NCI-H1436 (cell line): ENCODE measurements at regions not wholly inside any gene's neighbourhood (a gene's known extent, or its start where the extent isn't known, plus 50 kb on each side); places are given as distances from the start of the nearest gene placed in this dataset.
"Not testable (repeated sequence)": the region's sequence is repeated elsewhere in the genome, so short reads cannot be mapped to it uniquely, and the experiment has no call there.

Experiments
- DNase-seq: peaks from one replicate; lab custom pipeline; 2025; lab: John Stamatoyannopoulos, UW

GRCh38 chr2:223285370-223286265, 233.6 kb downstream of the KCNE4 start:
- no peak for DNase-seq

GRCh38 chr2:223294756-223295155, 242.8 kb downstream of the KCNE4 start:
- no peak for DNase-seq

- peak; percentile 84 for DNase-seq
These were observed 245.8 kb downstream of the KCNE4 start for GRCh38 chr2:223297788-223298187.

GRCh38 chr2:223298329-223298728, 246.3 kb downstream of the KCNE4 start:
- DNase-seq: not testable (repeated sequence)

GRCh38 chr2:223300326-223300725, 248.3 kb downstream of the KCNE4 start:
- no peak for DNase-seq

- DNase-seq: no peak
These were observed 254.4 kb downstream of the KCNE4 start for GRCh38 chr2:223306371-223306770.

GRCh38 chr2:223311889-223312680, 260.1 kb downstream of the KCNE4 start:
- no peak for DNase-seq

GRCh38 chr2:223313101-223313500, 261.1 kb downstream of the KCNE4 start:
- DNase-seq: no peak

- DNase-seq: no peak
These were observed 262.8 kb downstream of the KCNE4 start for GRCh38 chr2:223314811-223315210.

- no peak for DNase-seq
These were observed 263.8 kb downstream of the KCNE4 start for GRCh38 chr2:223315813-223316212.

- DNase-seq: no peak
These were observed 264.4 kb downstream of the KCNE4 start for GRCh38 chr2:223316342-223316741.

GRCh38 chr2:223319601-223320000, 267.6 kb downstream of the KCNE4 start:
- no peak for DNase-seq

- DNase-seq: no peak
These were observed 272.4 kb downstream of the KCNE4 start for GRCh38 chr2:223324402-223324801.

- DNase-seq: no peak
These were observed 273.6 kb downstream of the SCG2 start for GRCh38 chr2:223328578-223328977.

- not testable (repeated sequence) for DNase-seq
These were observed 271.4 kb downstream of the SCG2 start for GRCh38 chr2:223330747-223331146.

- no peak for DNase-seq
These were observed 264.1 kb downstream of the SCG2 start for GRCh38 chr2:223338016-223338415.

- DNase-seq: no peak
These were observed 245.1 kb downstream of the SCG2 start for GRCh38 chr2:223357076-223357475.

GRCh38 chr2:223363085-223363484, 239.1 kb downstream of the SCG2 start:
- no peak for DNase-seq

- no peak for DNase-seq
These were observed 236.9 kb downstream of the SCG2 start for GRCh38 chr2:223365158-223365679.

- no peak for DNase-seq
These were observed 235.6 kb downstream of the SCG2 start for GRCh38 chr2:223366566-223366965.

GRCh38 chr2:223368481-223368880, 233.7 kb downstream of the SCG2 start:
- no peak for DNase-seq

GRCh38 chr2:223369889-223370288, 232.3 kb downstream of the SCG2 start:
- DNase-seq: no peak

- DNase-seq: no peak
These were observed 218.8 kb downstream of the SCG2 start for GRCh38 chr2:223383315-223383714.
